ENCODE measurements at regions not wholly inside any gene's neighbourhood (a gene's known extent, or its start where the extent isn't known, plus 50 kb on each side); places are given as distances from the start of the nearest gene placed in this dataset.

DNA sequence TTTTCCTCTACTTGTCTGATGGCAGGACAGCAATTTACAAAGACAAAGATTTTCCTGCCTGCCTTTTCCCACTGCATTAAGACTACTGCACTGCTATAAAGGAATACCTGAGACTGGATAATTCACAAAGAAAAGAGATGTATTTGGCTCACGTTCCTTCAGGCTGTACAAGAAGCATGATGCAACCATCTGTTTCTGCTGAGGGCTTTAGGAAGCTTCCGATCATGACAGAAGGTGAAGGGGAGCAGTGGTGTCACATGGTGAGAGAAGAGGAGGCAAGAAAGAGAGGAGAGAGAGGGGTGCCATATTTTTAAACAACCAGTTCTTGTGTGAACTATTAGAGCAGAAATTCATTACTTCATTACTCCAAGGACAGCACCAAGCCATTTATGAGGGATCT, 617.1 kb upstream of the HTR2C start:
- no peak for DNase-seq (ENCODE audit: low read depth)
- H3K4me3 ChIP-seq (ENCODE audit: low read depth, low read length), result no peak overlapping the region
- TF ChIP-seq, protein P1, sequence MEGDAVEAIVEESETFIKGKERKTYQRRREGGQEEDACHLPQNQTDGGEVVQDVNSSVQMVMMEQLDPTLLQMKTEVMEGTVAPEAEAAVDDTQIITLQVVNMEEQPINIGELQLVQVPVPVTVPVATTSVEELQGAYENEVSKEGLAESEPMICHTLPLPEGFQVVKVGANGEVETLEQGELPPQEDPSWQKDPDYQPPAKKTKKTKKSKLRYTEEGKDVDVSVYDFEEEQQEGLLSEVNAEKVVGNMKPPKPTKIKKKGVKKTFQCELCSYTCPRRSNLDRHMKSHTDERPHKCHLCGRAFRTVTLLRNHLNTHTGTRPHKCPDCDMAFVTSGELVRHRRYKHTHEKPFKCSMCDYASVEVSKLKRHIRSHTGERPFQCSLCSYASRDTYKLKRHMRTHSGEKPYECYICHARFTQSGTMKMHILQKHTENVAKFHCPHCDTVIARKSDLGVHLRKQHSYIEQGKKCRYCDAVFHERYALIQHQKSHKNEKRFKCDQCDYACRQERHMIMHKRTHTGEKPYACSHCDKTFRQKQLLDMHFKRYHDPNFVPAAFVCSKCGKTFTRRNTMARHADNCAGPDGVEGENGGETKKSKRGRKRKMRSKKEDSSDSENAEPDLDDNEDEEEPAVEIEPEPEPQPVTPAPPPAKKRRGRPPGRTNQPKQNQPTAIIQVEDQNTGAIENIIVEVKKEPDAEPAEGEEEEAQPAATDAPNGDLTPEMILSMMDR (IDR thresholded peaks at IDR 0.05; ENCODE audit: control insufficient read depth, extremely low read depth, insufficient read depth), result no peak

DNA sequence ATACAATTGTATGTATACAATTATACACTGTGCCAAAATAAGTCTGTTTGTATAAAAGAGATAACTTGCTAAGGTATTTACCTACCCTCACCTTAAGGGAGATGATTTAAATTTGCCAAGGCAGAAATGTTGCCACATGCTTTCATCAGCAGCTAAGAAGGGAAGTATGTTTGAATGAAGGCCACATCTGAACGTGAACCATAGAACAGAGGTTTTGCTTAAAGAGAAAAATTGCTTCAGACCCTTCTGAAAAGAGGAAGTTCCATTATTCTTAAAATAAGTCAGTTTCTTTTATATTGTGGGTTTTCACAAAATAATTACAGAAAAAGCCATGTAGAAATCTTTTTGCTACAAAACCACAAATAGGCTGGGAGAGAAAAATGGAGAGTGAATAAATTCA, 621.5 kb upstream of the HTR2C start:
- TF ChIP-seq, protein P1 (IDR thresholded peaks at IDR 0.05; ENCODE audit: control insufficient read depth, extremely low read depth, insufficient read depth), result no peak
- DNase-seq (ENCODE audit: low read depth), result no peak

DNA sequence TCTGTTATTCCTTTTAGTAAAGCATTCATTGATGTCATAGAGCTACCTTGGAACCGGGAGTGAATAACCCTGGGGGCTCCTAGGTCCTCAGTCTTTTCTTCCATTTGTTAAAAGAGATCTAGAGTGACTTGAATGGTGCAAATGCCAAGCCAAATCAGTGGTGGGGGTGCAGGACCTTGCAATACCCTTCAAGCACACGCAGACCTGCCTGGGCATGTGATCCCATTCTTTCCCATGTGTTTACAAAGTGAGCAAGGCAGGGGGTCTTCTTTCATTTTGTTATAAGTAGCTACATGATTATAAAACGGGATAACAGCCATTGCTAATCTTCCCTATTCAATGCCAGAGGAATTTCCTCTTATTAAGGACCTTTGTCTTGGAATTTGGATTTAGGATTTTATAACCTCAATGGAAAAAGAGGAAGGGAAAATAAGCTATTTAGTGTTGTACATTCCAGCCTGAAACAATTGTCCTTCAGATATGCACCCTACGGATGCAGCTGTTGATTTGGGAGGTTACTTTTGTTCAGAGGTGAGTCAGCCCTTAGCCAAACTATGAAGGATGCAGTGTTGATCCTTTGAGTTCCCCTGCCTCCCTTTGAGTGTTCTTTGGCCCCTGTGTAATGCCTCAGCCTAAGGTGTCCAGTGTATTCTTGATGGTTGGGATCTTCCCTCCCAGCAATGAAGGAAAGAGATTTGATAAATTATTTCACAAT, 623.8 kb upstream of the HTR2C start:
- DNase-seq (ENCODE audit: low read depth), result no peak
- TF ChIP-seq, protein P1 (IDR thresholded peaks at IDR 0.05; ENCODE audit: control insufficient read depth, extremely low read depth, insufficient read depth), result no peak
- H3K4me3 ChIP-seq (ENCODE audit: low read depth, low read length), result no peak overlapping the region

More for the DNA sequence above, 621.5 kb upstream of the HTR2C start:
- no peak overlapping the region for H3K4me3 ChIP-seq (ENCODE audit: low read depth, low read length)

DNA sequence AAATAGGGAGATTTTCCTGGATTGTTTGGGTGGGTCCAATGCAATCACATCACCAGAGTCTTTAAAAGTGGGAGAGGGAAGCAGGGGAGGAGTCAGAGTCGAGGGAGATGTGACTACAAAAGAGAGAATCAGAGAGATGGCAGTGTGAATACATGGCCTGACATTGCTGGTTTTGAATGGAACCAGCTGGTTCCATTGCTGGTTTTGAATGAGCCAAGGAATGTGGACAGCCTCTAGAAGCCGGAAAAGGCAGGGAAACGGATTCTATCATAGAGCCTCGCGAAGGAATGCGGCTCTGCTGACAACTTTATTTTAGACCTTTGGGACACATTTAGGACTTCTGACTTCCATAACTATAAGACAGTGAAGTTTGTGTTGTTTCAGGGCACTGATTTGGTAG, 627.0 kb upstream of the HTR2C start:
- no peak for DNase-seq (ENCODE audit: low read depth)
- no peak overlapping the region for H3K4me3 ChIP-seq (ENCODE audit: low read depth, low read length)
- TF ChIP-seq, protein P1 (IDR thresholded peaks at IDR 0.05; ENCODE audit: control insufficient read depth, extremely low read depth, insufficient read depth), result no peak

DNA sequence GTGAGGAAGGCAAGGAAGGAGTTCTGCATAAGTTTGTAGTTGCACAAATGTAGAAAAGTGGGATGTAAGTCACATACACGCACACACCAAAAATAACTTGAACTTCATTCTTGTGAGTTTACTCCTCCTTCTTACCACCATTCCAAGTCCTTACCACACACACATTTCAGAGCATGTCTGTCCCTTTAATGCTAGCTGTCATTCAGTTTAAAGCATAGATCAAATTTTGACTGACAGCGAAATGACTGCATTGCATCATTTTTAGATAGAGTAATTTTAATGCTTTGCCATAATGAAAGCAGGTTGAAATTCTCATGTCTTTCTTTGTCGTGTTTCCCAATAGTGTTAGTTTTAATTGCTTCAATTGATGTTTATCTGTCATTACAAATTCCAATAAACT, 629.6 kb upstream of the HTR2C start:
- TF ChIP-seq, protein P1 (IDR thresholded peaks at IDR 0.05; ENCODE audit: control insufficient read depth, extremely low read depth, insufficient read depth), result no peak
- no peak overlapping the region for H3K4me3 ChIP-seq (ENCODE audit: low read depth, low read length)
- no peak for DNase-seq (ENCODE audit: low read depth)

DNA sequence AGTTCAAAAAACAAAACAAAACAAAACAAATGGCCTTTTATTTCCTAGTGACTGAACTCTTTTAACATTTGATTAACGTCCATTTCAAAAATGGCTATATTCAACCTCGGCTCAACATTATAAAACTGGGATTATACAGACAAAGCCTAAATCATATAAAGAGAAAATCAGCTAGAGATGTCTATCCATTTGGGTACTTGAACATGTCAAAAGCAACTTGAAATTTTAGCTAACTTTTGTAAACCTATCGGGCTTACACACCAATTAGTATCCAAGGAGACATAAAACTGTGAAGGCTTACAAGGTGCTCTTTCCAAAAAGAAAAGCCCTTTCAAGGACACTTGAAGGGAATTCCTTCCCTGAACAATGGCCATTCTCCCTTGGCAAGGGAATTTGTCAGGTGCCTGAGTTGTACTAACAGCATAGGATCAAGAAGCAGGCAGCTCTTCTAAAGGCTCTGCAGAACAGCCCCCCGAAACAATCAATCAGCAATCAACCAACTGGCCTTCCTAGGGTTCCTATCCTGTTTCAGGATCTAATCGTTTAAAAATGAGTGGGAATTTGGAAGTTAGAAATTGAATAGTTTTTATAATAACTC, 633.7 kb upstream of the HTR2C start:
- TF ChIP-seq, protein P1 (IDR thresholded peaks at IDR 0.05; ENCODE audit: control insufficient read depth, extremely low read depth, insufficient read depth), result no peak
- no peak for DNase-seq (ENCODE audit: low read depth)
- no peak overlapping the region for H3K4me3 ChIP-seq (ENCODE audit: low read depth, low read length)

DNA sequence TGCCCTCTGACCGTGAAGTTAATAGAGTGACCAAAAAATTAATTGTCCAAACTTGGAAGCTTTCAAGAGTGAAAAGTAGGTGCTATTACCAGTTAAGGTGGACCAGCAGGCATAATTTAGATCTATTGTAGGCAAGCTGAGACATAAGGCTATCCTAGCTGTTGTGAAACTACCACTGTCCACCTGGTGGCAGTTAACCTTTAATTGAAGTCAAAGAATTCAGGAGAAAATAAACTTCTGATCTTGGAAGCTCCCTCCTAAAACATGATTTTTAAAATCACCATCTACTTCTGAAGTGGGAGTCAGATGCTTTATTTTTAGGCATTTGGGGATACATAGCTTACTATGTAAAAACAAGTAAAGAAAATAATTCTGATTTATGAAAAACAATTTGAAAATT, 636.3 kb upstream of the HTR2C start:
- DNase-seq (ENCODE audit: low read depth), result no peak
- H3K4me3 ChIP-seq (ENCODE audit: low read depth, low read length), result no peak overlapping the region
- TF ChIP-seq, protein P1 (IDR thresholded peaks at IDR 0.05; ENCODE audit: control insufficient read depth, extremely low read depth, insufficient read depth), result peak; percentile 48

All from LNCaP clone FGC (cell line).